Fibroblast of skin of right quadriceps (primary cell): ENCODE measurements at regions not wholly inside any gene's neighbourhood (a gene's known extent, or its start where the extent isn't known, plus 50 kb on each side); places are given as distances from the start of the nearest gene placed in this dataset.

ENCODE experiments used
- DNase-seq: peaks from one replicate; pipeline ENCODE4 v3.0.0-alpha.2; 2013

DNA sequence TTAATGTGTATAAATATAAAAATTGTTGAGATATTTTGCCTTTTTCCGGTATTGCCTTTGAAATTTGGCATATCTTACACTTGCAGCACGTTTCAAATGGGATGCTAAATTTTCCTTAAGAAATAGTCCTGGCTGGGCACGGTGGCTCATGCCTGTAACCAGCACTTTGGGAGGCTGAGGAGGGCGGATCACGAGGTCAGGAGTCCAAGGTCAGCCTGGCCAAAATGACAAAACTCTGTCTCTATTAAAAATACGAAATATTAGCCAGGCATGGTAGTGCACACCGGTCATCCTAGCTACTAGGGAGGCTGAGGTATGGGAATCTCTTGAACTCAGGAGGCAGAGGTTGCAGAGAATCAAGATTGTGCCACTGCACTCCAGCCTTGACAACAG is 220.2 kb downstream of the PTEN start:
- DNase-seq, result no peak

DNA sequence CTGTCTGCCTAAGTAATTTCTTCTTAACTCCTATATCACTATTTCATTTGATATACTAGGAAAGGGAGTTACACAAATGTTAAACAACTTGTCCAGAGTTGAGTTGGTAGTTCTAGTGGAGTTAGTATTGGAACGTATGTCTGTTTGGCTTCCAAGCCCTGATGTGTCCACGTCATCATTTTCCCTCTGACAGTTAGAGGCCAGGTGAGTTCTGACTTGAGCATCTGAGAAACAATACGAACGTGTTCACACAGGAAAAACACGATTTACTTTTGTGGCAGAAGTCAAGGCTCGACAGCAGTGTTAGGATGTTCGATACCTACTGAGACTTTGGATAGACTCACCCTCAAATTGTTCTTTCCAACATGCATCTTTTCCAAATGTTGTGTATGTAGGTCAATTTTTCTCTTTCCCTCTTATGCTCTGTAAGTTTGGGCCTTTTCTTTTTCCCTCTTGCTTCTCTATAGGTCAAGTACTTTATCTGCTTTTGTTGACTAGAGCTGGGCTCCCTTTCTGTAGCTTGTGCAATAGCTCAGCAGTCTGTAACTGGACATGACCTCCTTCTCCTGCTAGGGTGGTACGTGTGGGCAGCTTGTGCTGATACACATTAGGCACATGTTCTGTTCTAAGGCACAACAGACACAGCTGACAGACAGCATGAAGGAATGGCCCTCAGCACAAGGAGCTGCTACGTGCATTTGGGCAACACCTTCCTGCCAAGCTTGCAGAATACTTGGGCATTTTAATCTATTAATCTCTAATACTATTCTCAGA is 222.9 kb downstream of the PTEN start:
- no peak for DNase-seq

DNA sequence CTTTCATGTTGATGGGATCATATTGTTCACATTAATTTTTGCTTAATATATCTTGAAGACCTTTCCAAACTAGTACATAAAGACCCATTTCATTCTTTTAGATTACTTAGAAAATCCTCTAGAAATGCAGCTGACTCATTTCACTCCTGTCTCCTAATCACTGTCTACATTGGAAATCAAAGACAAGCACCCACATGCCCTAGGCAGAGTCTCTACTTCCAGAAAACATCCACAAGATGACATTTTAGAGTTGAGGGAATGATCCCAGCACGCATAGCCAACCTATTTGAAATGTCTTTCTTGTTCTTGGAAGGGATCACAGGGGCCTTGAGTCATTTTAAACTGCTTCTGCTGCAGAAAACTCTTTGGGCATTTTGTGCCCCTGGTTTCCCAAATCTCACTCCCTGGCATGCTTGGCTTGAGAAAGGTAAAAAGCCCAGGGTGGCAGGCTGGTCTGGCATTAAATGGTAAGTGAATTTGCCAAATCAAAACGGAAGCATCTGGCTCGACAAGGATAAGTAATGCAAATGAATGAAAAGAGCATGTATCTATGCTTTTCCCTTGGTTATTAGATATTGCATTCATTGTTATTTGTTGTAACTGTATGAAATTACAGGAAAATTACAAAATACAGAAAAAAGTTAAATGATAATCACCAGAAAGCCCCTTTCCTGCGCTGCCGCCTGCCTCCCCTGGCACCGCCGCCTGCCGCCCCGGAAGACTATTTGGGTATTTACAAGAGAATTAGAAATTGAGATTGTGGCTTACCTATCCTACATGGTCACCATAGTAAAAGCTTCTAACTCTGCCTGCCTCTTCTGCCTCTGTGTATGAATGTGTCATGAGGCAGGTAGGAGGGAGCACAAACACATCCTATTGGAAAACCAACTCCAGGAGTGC is 225.3 kb downstream of the PTEN start:
- DNase-seq, result no peak

DNA sequence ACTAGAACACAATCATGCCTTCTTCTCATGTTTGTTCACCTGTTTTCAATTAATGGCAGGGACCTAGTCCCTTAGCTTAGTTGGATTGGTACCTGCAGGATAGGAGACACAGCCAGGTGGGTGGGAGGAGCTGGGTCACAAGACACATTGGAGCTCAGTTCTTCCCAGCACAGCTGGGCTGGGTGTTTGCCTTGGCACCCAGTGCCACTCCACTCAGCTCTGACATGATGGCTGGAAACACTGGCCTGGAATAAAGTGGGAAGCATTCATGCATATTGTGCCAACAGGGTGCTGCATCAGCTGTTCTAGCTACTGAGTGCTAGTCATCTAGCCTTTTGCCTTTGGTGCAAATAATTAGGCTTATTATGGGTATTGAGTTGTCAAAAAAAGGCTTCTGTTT is 226.1 kb downstream of the PTEN start:
- DNase-seq, result no peak

DNA sequence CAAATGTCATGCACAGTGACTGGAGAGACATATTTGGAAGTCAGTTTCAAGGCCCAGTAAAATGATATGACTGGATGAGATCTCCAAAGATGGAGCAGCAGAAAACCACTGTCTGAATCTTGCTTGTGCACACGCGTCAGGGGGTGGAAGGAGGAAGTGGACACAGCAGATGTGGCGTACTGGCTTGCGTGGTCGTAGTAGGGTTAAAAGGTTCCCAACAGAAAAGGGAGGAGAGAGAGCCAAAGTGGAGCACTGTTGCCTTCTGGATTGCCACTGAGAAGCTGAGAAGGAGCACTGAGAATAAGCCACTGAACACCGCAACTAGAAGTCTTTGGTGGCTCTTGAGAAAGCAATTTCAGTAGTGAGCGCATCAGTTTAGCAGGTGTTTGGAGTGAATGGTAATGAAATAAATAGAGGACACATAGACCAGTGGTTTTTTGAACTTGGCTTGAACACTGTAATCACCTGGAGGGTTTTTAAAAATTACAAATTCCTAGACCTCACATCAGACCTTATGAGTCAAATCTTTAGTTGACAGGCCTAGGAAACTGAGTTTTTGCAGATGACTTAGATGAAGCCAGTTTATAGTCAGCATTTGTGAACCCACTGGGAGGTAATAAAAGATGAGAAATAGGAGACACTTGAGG is 227.3 kb downstream of the PTEN start:
- no peak for DNase-seq

DNA sequence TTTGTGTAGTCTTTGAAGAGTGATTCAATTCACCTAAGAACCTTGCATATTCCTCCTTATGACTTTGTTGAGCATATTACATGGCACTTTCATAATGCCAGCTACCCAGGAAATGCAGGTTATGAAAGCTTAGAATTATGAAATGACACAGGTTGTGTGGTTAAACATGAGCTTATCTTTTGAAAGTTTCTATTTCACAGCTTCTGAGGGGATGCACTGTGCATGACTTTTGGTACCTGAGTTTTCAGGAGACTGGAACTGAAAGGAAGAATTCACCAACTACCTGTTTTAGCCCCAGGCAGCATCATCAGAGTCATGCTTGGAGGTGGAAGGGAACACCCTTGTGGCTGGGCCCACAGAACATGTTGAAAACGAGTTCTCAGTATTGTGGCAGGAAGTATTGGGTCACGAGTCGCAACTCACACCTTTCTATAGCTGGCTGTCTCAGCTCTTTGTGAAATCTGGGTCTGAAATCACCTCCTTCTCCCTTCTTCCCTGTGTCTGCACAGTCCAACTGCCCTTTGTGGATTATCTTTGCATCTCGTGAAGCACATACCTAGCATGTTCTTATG is 228.2 kb downstream of the PTEN start:
- DNase-seq, result no peak

DNA sequence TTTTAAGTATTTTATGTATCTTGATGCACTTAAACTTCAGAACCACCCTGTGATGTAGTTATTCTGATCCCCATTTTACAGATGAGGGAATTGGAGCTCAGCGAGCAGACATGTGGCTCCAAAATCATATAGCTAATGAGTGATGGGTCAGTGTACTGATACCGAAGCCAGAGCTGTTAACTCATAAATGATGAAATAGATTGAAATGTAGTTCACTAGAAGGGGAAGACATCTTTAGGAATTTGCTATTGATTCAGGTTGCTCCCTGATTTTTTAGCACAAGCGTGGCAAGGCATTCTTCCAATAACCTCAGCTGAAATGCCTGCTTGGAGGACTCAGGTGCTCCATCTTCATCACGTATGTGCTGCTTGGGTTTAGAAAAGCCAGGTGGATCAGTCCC is 228.8 kb downstream of the PTEN start:
- DNase-seq, result no peak

DNA sequence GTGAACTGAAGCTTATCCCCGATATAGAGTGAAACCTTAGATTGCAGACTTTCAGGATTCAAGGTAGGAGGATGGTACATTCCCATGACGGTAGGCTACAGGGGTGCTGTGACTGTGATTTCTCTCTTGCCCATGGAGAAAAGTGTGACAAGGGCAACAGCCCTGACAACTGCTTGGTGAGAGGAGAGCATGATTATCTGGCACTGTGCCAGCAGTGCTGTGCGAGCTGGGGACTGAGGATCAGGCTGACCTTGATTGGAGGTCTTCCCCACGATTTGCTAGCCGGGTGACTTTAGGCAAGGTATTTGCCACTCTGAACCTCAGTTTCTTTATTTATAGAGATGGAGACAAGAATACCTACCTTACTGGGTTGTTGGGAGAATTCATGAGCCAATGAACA is 229.5 kb downstream of the PTEN start:
- DNase-seq, result no peak

DNA sequence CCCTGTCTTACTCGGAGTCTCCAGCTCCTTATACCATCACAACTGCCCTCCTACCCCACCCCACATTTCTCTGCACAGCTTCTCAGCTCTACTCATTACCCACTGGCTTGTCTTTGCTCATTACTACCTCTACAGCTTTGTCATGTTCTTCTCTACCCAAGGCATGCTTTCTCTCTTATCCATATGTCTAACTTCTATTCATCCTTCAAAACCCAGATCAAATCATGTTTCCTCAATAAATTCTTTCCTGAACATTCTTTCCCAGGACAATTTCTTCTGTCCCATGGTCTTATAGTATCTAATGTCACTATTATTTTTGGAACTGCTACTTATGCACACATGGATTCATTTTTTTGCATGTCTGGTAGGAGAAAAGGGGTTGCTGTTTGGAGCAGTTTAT is 231.4 kb downstream of the PTEN start:
- no peak for DNase-seq

DNA sequence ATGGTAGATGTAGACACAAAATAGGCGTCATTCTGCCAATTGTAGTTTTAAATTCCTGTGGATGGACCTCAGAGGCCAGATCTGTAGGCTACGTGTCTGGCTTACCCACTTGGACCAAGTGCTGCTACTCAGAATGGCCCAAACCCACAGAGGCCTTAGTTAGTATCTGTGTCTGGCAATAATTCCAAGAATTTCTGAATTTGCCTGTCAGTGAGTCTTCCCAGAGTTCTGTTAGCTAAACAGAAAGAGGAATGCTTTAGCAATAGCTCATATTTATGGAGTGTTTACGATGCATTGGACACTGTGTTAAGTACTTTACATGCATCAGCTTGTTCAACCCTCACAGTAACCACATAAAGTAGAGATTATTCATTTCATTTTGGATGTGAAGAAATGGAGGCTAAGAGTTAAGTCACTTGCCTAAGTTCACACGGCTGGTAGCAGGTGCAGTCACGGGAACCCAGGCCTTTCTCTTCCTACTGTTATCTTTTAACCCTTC is 231.8 kb downstream of the PTEN start:
- DNase-seq, result peak; percentile 91

DNA sequence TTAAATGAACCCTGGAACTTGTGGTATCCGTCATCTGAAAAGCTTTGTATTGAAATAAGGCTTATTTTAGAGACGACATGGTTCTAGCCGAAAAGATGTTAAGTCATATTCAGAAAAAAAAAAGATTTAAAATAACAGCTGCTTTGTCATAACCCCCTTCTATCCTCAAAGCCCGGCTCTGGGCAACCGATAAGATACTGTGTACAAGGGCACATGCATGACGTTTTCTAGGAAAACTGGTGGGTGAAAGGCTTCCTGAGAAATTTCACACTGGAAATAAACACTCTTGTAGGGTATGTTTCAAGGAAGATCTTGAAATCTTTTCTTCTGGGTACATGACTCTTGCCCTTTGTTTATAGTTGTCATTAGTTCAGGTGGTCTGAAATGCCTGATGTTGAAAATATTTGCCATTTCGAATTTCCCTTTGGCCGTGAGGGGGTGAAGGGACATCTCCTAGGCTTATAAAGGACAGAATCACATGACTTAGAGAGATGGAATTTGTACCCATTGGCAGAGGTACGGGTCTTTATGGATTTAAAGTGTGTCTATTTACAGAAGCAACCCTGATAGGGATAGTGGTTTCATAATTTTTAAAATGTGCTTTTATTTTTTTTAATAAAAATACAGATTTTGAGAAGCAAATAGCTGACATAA is 232.5 kb downstream of the PTEN start:
- DNase-seq, result no peak

DNA sequence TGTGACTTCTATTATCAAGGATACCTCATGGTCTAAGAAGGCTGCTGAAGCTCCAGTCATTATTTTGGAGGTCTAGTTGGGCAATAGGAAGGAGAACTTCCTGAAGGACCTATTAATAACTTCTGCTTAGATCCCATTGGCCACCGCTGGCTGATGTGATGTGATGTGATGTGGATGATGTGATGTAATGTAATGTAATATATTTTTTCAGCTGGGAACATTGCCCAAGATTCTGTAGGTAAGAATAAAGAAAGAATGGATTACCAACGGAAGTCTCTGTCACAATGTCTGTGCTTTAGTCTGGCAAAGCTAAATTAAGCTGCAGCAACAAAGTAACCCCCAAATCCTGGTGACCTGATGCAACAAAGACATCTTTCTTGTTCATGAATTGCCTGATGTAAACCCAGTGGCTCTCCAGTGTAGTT is 233.7 kb downstream of the PTEN start:
- no peak for DNase-seq

DNA sequence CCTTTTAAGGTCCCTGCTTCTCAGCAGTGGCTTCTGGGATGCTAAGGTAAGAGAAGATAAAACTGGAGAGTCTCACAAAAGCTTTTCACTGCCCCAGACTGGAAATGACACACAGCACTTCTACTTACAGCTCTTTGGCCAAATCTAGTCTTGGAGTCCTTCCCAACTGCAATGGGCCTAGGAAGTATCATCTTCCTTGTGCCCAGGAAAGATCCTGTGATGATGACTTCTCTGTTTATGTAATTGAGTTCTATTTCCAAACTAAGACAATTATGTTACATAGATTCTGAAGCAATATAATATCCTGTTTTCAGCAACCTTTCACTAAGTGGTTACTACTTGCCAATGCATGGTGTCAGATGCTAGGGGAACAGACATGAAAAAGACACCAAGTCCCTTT is 234.1 kb downstream of the PTEN start:
- DNase-seq, result no peak

DNA sequence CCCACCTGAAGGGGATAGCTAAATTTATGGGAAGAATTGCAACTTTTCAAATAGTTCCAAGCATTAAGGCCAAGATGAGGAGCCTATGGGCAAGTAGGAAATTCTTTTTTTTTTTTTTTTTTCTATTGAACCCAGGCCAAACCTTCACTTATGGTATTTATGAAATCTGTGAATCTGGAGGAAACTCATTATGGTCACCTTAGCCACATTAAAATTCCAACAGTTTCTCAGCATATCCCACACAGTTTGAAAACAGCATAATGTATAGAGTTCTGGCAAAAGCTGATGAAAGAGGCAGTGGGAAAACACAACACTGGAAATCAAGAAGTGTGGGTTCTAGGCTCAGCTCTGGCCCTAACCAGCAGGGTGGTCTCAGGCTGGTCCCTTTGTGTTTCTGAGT is 236.9 kb downstream of the PTEN start:
- DNase-seq, result peak; percentile 64

DNA sequence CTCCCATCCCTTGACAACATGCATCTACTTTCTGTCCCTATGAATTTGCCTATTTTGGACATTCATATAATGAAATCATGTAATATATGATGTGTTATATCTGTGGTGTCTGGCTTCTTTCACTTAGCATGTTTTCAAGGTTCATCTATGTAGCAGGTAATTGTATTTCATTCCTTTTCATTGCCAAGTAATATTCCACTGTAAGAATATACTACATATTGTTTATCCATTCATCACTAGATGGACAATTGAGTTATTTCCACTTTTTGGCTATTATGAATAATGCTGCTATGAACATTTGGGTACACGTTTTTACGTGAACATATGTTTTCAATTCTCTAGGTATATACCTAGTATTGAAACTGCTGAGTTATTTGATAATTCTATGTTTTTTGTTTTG is 238.2 kb downstream of the PTEN start:
- no peak for DNase-seq

DNA sequence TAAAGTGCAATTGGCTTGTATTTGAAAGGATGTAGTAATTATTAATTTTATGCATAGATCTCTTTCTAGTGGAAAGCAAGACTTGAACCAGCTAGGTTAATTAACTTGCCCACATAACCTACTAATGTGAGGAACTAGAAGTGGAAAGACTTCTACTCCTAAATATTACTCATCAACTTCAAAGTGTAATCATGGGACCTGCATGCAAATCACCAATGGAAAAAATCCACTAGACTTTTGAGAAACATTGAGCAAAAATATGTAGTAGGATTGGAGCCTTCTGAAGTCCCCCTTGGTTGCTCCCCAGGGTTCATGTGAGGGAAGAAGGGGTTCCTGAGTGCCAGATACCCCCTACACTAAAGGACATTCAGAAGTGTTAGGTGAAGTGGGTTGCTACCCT is 240.2 kb downstream of the PTEN start:
- no peak for DNase-seq

DNA sequence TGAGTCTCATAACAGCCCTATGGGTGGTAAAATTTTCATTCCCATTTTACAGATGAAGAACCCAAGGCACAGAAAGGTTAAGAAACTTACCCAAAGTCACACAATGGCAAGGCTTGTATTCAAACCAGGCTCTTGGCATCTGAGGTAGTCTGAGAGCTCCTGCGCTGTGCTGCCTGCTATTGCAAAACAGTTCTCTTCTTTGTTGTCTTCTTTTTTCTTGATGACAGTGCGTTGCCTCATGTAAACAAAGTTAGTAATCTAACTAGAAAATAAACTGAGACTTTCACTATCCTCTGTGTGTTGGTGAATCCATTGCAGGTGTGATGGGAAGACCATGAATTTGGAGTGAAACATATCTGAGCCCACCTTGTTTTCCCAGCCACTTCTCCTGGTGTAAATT is 240.8 kb downstream of the PTEN start:
- DNase-seq, result no peak

DNA sequence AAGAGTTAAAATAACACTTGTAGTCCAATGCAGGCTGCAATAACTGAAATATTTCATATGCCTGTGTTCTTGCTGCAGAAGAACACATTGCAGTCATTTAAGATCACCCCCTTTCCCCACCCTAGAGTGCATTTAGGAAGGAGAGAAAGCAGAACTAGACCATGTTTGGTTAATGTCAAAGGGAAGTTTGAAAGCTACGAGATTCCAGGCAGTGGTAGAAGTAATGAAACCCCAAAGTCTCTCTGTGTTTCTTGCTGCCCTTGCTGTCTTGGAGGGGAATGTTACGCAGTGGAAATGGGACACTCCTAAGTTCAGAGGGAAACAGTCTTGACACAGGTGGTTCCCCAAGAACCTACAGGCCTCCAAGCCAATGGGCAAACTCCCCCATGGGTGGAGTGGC is 242.9 kb downstream of the PTEN start:
- DNase-seq, result no peak

DNA sequence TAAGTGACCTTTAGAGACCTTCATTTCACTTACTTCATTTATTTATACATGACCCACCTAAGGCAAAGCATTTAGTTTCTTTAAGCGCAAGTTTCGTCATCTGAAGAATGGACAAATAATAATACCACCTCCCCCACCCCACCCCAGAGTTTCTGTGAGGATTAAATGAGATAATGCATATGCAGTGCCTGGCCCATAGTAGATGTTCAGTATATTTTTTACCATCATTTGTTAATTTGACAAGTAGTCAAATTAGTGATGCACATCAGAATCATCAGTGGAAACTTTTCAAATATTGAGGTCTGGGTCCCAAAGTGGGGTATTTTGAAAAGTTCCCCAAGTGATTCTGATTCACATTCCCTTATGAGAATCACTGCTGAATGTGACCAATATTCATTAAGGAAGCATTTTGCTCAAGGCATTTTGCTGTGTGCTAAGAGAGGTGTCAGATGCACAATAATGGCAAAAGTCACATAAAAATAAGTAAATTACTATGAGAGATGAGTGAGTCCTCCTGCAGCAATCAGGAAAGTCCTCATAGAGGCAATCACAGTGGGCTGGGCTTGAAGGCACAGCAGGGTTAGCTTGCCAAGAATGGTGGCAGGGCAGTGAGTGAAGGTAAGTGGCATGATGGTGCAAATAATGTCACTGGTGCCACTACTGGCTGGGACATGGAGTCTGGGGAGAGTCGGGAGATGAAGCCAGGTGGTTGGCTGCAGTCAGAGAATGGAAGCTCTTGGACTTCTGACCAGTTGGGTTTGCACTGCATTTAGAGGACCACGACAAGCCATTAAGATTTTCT is 244.1 kb downstream of the PTEN start:
- no peak for DNase-seq

DNA sequence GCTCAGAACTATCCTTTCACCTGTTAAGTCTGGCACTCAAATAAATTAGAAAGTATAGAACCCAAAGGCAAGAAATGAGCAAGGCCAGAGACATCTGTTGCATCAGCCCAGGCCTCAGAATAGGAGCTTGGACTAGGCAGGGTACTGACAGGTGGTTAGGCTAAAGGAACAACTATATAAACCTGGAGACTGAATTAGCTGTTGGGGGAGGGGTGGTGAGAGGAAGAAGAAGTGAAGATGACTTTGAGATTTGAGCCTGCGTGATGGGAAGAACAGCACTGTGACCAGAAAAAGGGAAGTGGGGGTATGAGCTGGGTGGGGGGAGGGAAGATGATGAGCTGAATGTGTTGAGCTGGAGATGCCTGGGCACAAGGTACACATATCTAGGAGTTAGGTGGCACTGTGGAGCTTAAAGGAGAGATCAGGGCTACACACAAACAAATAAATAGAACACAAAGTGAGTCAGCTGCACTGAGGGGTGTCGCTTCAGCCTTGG is 244.7 kb downstream of the PTEN start:
- DNase-seq, result no peak

DNA sequence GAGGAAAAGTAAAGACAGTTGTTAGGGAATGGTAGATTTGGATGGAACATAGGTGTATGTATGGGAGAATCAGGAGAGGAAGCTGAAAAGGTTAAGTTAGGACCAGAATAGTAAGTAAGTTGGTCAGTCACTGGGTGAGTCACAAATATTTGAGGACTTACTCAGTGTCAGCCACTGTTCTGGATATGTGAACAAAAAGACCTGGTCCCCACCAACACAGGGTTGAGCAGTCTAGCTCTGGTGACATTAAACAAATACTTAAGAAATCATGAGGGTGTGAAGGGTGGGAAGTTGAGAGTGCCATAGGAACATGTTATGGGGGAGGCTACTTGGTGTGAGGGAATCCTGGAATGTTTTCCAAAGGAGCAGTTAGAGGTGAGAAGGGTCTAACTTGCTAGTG is 246.9 kb downstream of the PTEN start:
- DNase-seq, result peak; percentile 70

DNA sequence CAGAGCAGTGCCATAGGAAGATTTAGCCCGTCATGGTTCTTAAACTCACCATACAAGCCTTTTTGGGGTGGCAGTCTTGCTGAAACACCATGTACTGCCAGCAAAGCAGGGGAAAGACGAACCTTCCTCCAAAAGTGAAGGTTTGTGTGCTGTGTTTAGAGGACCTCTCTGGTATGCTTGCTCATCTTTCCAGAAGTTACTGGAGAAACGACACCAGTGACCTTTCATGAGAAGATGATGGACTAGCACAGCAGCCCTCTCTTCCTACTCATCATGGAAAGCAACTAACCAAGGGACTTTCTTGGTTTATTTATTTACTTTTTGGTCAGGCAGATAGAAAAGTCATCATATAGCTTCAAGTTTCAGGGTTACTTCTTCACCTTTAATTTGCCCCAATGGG is 247.4 kb downstream of the PTEN start:
- no peak for DNase-seq
